ENCODE measurements at regions not wholly inside any gene's neighbourhood (a gene's known extent, or its start where the extent isn't known, plus 50 kb on each side); places are given as distances from the start of the nearest gene placed in this dataset.

- TF ChIP-seq RARG (CRISPR knock-in tag; IDR thresholded peaks at IDR 0.05; ENCODE audit: low read depth) (no peak), ZNF780A (CRISPR knock-in tag; IDR thresholded peaks at IDR 0.05) (no peak)
Observed at GRCh38 chr20:6919792-6920468, 152.4 kb downstream of the BMP2 start (continued).

- H3K4me1 ChIP-seq (ENCODE audit: insufficient read depth, low read length): no peaks in the 10 kb centered on the region
- no peak overlapping the region for H3K27ac ChIP-seq (ENCODE audit: extremely low read length, insufficient read depth, low read length)
- intact Hi-C loops (cut with micrococcal nuclease; ENCODE audit: unreplicated experiment): no loop called here
- FAIRE-seq: no peak
- ChIA-PET POLR2A (no interaction called here), CTCF (ENCODE audit: low intra/inter-chr PET ratio, low total read pairs) (no interaction called here)
- H3K4me3 ChIP-seq (replicated peaks in 1 of 3; ENCODE audit: insufficient read depth in 1 of 3, low read depth in 2 of 3, low read length in 3 of 3): no peak overlapping the region
- no peaks in the 10 kb centered on the region for H4K20me1 ChIP-seq (ENCODE audit: insufficient read depth, low read length)
- no peaks in the 10 kb centered on the region for H3K9me3 ChIP-seq (ENCODE audit: low read length)
- TF ChIP-seq MBNL3 (CRISPR knock-in tag; conservative IDR thresholded peaks at IDR 0.05): no peak
- TF ChIP-seq ZNF331 (CRISPR knock-in tag; IDR thresholded peaks at IDR 0.05): no peak
- TF ChIP-seq PHF20 (CRISPR knock-in tag; IDR thresholded peaks at IDR 0.05): no peak
- no peak for TF ChIP-seq ZNF784 (CRISPR knock-in tag; IDR thresholded peaks at IDR 0.05; ENCODE audit: borderline replicate concordance)
- TF ChIP-seq ZNF569 (CRISPR knock-in tag; IDR thresholded peaks at IDR 0.05; ENCODE audit: borderline replicate concordance): no peak
- no peak for TF ChIP-seq ZFAT (CRISPR knock-in tag; conservative IDR thresholded peaks at IDR 0.05)
- no peak for TF ChIP-seq ZFP62 (CRISPR knock-in tag; IDR thresholded peaks at IDR 0.05)
- no peak for TF ChIP-seq ZNF350 (CRISPR knock-in tag; IDR thresholded peaks at IDR 0.05; ENCODE audit: borderline replicate concordance, low read depth)
- TF ChIP-seq ZNF124 (CRISPR knock-in tag; IDR thresholded peaks at IDR 0.05): no peak
- TF ChIP-seq, protein P1, sequence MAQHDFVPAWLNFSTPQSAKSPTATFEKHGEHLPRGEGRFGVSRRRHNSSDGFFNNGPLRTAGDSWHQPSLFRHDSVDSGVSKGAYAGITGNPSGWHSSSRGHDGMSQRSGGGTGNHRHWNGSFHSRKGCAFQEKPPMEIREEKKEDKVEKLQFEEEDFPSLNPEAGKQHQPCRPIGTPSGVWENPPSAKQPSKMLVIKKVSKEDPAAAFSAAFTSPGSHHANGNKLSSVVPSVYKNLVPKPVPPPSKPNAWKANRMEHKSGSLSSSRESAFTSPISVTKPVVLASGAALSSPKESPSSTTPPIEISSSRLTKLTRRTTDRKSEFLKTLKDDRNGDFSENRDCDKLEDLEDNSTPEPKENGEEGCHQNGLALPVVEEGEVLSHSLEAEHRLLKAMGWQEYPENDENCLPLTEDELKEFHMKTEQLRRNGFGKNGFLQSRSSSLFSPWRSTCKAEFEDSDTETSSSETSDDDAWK (CRISPR knock-in tag; IDR thresholded peaks at IDR 0.05): no peak
- no peak for DNase-seq (ENCODE audit: low spot score)
- no TSS peak for BruUV-seq (replicated peaks)
- H3K36me3 ChIP-seq (replicated peaks in 1 of 2; ENCODE audit: control insufficient read depth in 1 of 2, insufficient read depth in 2 of 2, low read length in 2 of 2): no peaks in the 10 kb centered on the region
- H3K4me2 ChIP-seq (ENCODE audit: low read depth, low read length): no peak overlapping the region
- H2AFZ ChIP-seq (ENCODE audit: low read length): no peak overlapping the region
- no peaks in the 10 kb centered on the region for H3K79me2 ChIP-seq (ENCODE audit: insufficient read depth, low read length)
- WGBS (ENCODE audit: low lambda C conversion rate): 13% methylated on average over 9 of the region's 9 CpGs
- H3K9ac ChIP-seq (ENCODE audit: insufficient read depth, low read depth, low read length): no peak overlapping the region
- ATAC-seq: no peak
- in situ Hi-C loops (cut with HindIII; ENCODE audit: extremely low pct_ligation_motif_present, low pct_unique_long_range_greater_than_20kb): no loop called here
- H3K27me3 ChIP-seq (ENCODE audit: control insufficient read depth in 1 of 2, insufficient read depth in 2 of 2, low read length in 2 of 2): no peaks in the 10 kb centered on the region
Observed at GRCh38 chr20:6920991-6921613, 153.6 kb downstream of the BMP2 start.
